Left lung (tissue), 4 donors: ENCODE measurements at regions not wholly inside any gene's neighbourhood (a gene's known extent, or its start where the extent isn't known, plus 50 kb on each side); places are given as distances from the start of the nearest gene placed in this dataset.

ENCODE experiments used
- ATAC-seq: fragments of 200-7000 bp; cut with Tn5 transposase; one replicate; pipeline ENCODE4 v1.9.1; 2020; ENCODE audit warnings: moderate library complexity
- DNase-seq, 4 donors: peaks; one replicate each; pipeline ENCODE4 v3.0.0-alpha.2; 2013 to 2020
- H3K27ac ChIP-seq, 2 donors: fragments of 200-600 bp; sonication (generic) in 1 of 2; one replicate each; pipeline versions ENCODE4 v1.5.0 to v1.8.0; 2020 to 2021
- H3K27me3 ChIP-seq, 2 donors: fragments of 200-600 bp; sonication (generic) in 1 of 2; one replicate each; pipeline versions ENCODE4 v1.5.0 to v1.8.0; 2020 to 2021
- H3K36me3 ChIP-seq, 2 donors: fragments of 200-600 bp; sonication (generic) in 1 of 2; one replicate each; pipeline versions ENCODE4 v1.5.0 to v1.8.0; 2020 to 2021
- H3K4me1 ChIP-seq, 2 donors: fragments of 200-600 bp; one replicate each; pipeline ENCODE4 v1.8.0; 2021
- H3K4me3 ChIP-seq, 2 donors: fragments of 200-600 bp; sonication (generic) in 1 of 2; one replicate each; pipeline versions ENCODE4 v1.5.0 to v1.8.0; 2020 to 2021; ENCODE audit warnings: mild to moderate bottlenecking in 1 of 2
- H3K9me3 ChIP-seq, 2 donors: fragments of 200-600 bp; sonication (generic) in 1 of 2; one replicate each; pipeline versions ENCODE4 v1.5.0 to v1.8.0; 2020 to 2021
- CTCF ChIP-seq, 2 donors: fragments of 200-600 bp; sonication (generic) in 1 of 2; IDR thresholded peaks; one replicate each; pipeline versions ENCODE4 v1.5.0 to v1.8.0; 2021; ENCODE audit warnings: antibody characterized with exemption in 2 of 2
- intact Hi-C, 2 donors: fragments of 100-400 bp; cut with DNase I; formaldehyde crosslinking; loops; one replicate each; pipeline versions ENCODE4 v1.11.2 to v1.14.2; 2022
- microRNA-seq, 2 donors: library from miRNA; unstranded; fragments of <30 nt; microRNA quantifications; one replicate each; pipeline ENCODE4, GENCODE V29; 2019
- donor health status: DM: no; HTN: yes; CAD: no.
- donor health status: DM: no; HTN: no; CAD: no.

- H3K27ac ChIP-seq, result no peak overlapping the region
- no peaks in the 10 kb centered on the region for H3K36me3 ChIP-seq
- no peaks in the 10 kb centered on the region for H3K4me1 ChIP-seq
- no peak overlapping the region for H3K4me3 ChIP-seq
- H3K27me3 ChIP-seq, result no peaks in the 10 kb centered on the region
- peaks cover 0 to 7% of the 10 kb centered on the region in 2 donors for H3K9me3 ChIP-seq
- DNase-seq (no peak), ATAC-seq (no peak)
- intact Hi-C loops, result no loop called here
- no peak for TF ChIP-seq CTCF (IDR thresholded peaks at IDR 0.05)
These were observed 56.7 kb upstream of the FAM98A start for GRCh38 chr2:33655626-33656320.

- TF ChIP-seq CTCF (IDR thresholded peaks at IDR 0.05), result no peak
- no peak overlapping the region for H3K4me3 ChIP-seq
- no peaks in the 10 kb centered on the region for H3K4me1 ChIP-seq
- no peak for ATAC-seq
- H3K9me3 ChIP-seq, result peaks cover 0 to 7% of the 10 kb centered on the region in 2 donors
- H3K27me3 ChIP-seq, result no peaks in the 10 kb centered on the region
- DNase-seq, result no peak
- intact Hi-C loops, result no loop called here
- H3K27ac ChIP-seq, result no peak overlapping the region
- no peaks in the 10 kb centered on the region for H3K36me3 ChIP-seq
These were observed 53.7 kb upstream of the FAM98A start for GRCh38 chr2:33652830-33653229.

- Histone ChIP-seq H3K27ac (no peak overlapping the region), H3K36me3 (no peaks in the 10 kb centered on the region), H3K4me3 (no peak overlapping the region), H3K9me3 (peaks cover 0 to 6% of the 10 kb centered on the region in 2 donors), H3K27me3 (no peaks in the 10 kb centered on the region), H3K4me1 (no peaks in the 10 kb centered on the region)
- DNase-seq (no peak), ATAC-seq (no peak)
- intact Hi-C loops, result no loop called here
- no peak for TF ChIP-seq CTCF (IDR thresholded peaks at IDR 0.05)
These were observed 51.1 kb upstream of the FAM98A start for GRCh38 chr2:33650171-33650570.

Small RNA genes lying in the stretch of these regions (microRNA-seq; reads per million reads assigned to microRNA genes)
- 0 reads per million in 2 donors for gene MIR548AD
